IMR-90 (cell line): ENCODE measurements at regions not wholly inside any gene's neighbourhood (a gene's known extent, or its start where the extent isn't known, plus 50 kb on each side); places are given as distances from the start of the nearest gene placed in this dataset.

Experiments used
- ATAC-seq: fragments of 200-7000 bp; cut with Tn5 transposase; 2 replicates; pipeline ENCODE4 v1.9.1; 2020; ENCODE audit warnings: low read depth, mild to moderate bottlenecking, moderate library complexity
- BruUV-seq: library from RNA; stranded (reverse); fragments of 400-500 nt; replicated peaks from 2 replicates; lab custom pipeline; 2021; lab: Mats Ljungman, UMichigan
- CTCF ChIA-PET: fragments of 300-600 bp; formaldehyde crosslinking; extraction: SDS; loops from one replicate; lab custom pipeline; 2021; ENCODE audit warnings: antibody characterized with exemption; lab: Yijun Ruan, JAX
- POLR2A ChIA-PET: fragments of 300-600 bp; sonication (Branson Sonifier 250); formaldehyde crosslinking; loops from one replicate; lab custom pipeline; 2022; ENCODE audit warnings: antibody characterized with exemption; ENCODE audit not compliant: unreplicated experiment; lab: Charles Lee
- DNase-seq: peaks from one replicate; pipeline ENCODE4 v3.0.0; 2013
- H2AFZ ChIP-seq: replicated peaks from 2 replicates; pipeline ENCODE3; 2013; ENCODE audit warnings: low read length, mild to moderate bottlenecking; ENCODE audit not compliant: poor library complexity
- H2AK5ac ChIP-seq: 2 replicates; pipeline ENCODE4 v1.6.1; 2013; ENCODE audit warnings: low read depth, low read length, inconsistent platforms
- H2AK9ac ChIP-seq: replicated peaks from 2 replicates; pipeline ENCODE3; 2013; ENCODE audit warnings: mild to moderate bottlenecking, low read depth, low read length, moderate library complexity; ENCODE audit not compliant: poor library complexity
- H2BK120ac ChIP-seq: 2 replicates; pipeline ENCODE4 v1.6.1; 2013; ENCODE audit warnings: low read depth, low read length, inconsistent platforms
- H2BK15ac ChIP-seq: 3 replicates; pipeline ENCODE4 v1.6.1; 2013; ENCODE audit warnings: low read depth, low read length, inconsistent platforms
- H2BK20ac ChIP-seq: 2 replicates; pipeline ENCODE4 v1.6.1; 2013; ENCODE audit warnings: low read depth, mild to moderate bottlenecking, inconsistent platforms, low read length, moderate library complexity
- H2BK5ac ChIP-seq: 2 replicates; pipeline ENCODE4 v1.6.1; 2013; ENCODE audit warnings: mild to moderate bottlenecking, low read depth, low read length, inconsistent platforms; ENCODE audit not compliant: poor library complexity, severe bottlenecking
- H3K14ac ChIP-seq: replicated peaks from 2 replicates; pipeline ENCODE4 v1.6.1; 2013; ENCODE audit warnings: low read depth, low read length, inconsistent platforms
- H3K18ac ChIP-seq: 2 replicates; pipeline ENCODE4 v1.6.1; 2013; ENCODE audit warnings: low read depth, low read length, control low read depth
- H3K23ac ChIP-seq: 2 replicates; pipeline ENCODE4 v1.6.1; 2013; ENCODE audit warnings: low read depth, low read length, inconsistent platforms
- H3K27ac ChIP-seq: 2 replicates; pipeline ENCODE4 v1.5.1; 2013; ENCODE audit warnings: mild to moderate bottlenecking, control low read depth, low read length; ENCODE audit not compliant: insufficient read depth
- H3K27me3 ChIP-seq: 2 replicates; pipeline ENCODE4 v1.6.1; 2013; ENCODE audit warnings: low read length; ENCODE audit not compliant: control insufficient read depth, insufficient read depth
- H3K36me3 ChIP-seq: 2 replicates; pipeline ENCODE4 v1.6.1; 2013; ENCODE audit warnings: low read length, mixed read lengths; ENCODE audit not compliant: control insufficient read depth, insufficient read depth
- H3K4ac ChIP-seq: 2 replicates; pipeline ENCODE4 v1.6.1; 2013; ENCODE audit warnings: low read depth, low read length, inconsistent platforms
- H3K4me1 ChIP-seq: 2 replicates; pipeline ENCODE4 v1.6.1; 2013; ENCODE audit warnings: low read length, mixed read lengths; ENCODE audit not compliant: control insufficient read depth, insufficient read depth
- H3K4me2 ChIP-seq: 2 replicates; pipeline ENCODE4 v1.6.1; 2013; ENCODE audit warnings: low read depth, mild to moderate bottlenecking, control low read depth, low read length, moderate library complexity
- H3K4me3 ChIP-seq: 2 replicates; pipeline ENCODE4 v1.5.1; 2013; ENCODE audit warnings: low read depth, mild to moderate bottlenecking, control low read depth, low read length, moderate library complexity; ENCODE audit not compliant: insufficient read depth
- H3K56ac ChIP-seq: 2 replicates; pipeline ENCODE4 v1.6.1; 2013; ENCODE audit warnings: low read length, inconsistent platforms; ENCODE audit not compliant: insufficient read depth; ENCODE audit errors: extremely low read depth
- H3K79me1 ChIP-seq, 2 experiments: 2 replicates each; pipeline ENCODE4 v1.6.1; 2013; ENCODE audit warnings: low read length in 2 of 2, inconsistent platforms in 1 of 2, low read depth in 1 of 2
- H3K9ac ChIP-seq: 2 replicates; pipeline ENCODE4 v1.6.1; 2013; ENCODE audit warnings: low read depth, low read length, control low read depth
- H3K9me1 ChIP-seq: 2 replicates; pipeline ENCODE4 v1.6.1; 2013; ENCODE audit warnings: low read length, inconsistent platforms; ENCODE audit not compliant: insufficient read depth
- H3K9me3 ChIP-seq: 2 replicates; pipeline ENCODE4 v1.6.1; 2013; ENCODE audit warnings: low read length; ENCODE audit not compliant: control insufficient read depth, insufficient read depth
- H4K20me1 ChIP-seq: 2 replicates; pipeline ENCODE4 v1.6.1; 2013; ENCODE audit warnings: low read length, inconsistent platforms; ENCODE audit not compliant: insufficient read depth
- H4K5ac ChIP-seq: 2 replicates; pipeline ENCODE4 v1.6.1; 2013; ENCODE audit warnings: mild to moderate bottlenecking, low read depth, low read length, control low read depth
- H4K8ac ChIP-seq, 2 experiments: 2 replicates each; pipeline ENCODE4 v1.6.1; 2013; ENCODE audit warnings: low read depth in 2 of 2, low read length in 2 of 2, control low read depth in 1 of 2, inconsistent platforms in 1 of 2
- H4K91ac ChIP-seq: 2 replicates; pipeline ENCODE4 v1.6.1; 2013; ENCODE audit warnings: low read depth, low read length, inconsistent platforms; ENCODE audit not compliant: insufficient read depth
- BHLHE40 ChIP-seq: fragments of 150-350 bp; IDR thresholded peaks from 2 replicates; pipeline ENCODE4 v1.6.1; 2016; ENCODE audit warnings: mild to moderate bottlenecking, low read depth, low read length
- CEBPB ChIP-seq: IDR thresholded peaks from 2 replicates; pipeline ENCODE4 v1.6.1; 2012; ENCODE audit warnings: low read depth, low read length, improper control_type of control experiment
- CHD1 ChIP-seq: IDR thresholded peaks from 2 replicates; pipeline ENCODE4 v1.6.1; 2012; ENCODE audit warnings: low read depth, low read length, improper control_type of control experiment
- FOS ChIP-seq: fragments of 150-350 bp; IDR thresholded peaks from 2 replicates; pipeline ENCODE4 v1.6.1; 2016; ENCODE audit warnings: low read depth, low read length
- MAFK ChIP-seq: IDR thresholded peaks from 2 replicates; pipeline ENCODE4 v1.6.1; 2012; ENCODE audit warnings: low read depth, low read length, improper control_type of control experiment
- MAZ ChIP-seq: IDR thresholded peaks from 2 replicates; pipeline ENCODE4 v1.6.1; 2012; ENCODE audit warnings: low read depth, mild to moderate bottlenecking, low read length, improper control_type of control experiment, moderate library complexity, borderline replicate concordance
- MXI1 ChIP-seq: IDR thresholded peaks from 2 replicates; pipeline ENCODE4 v1.6.1; 2012; ENCODE audit warnings: low read depth, mild to moderate bottlenecking, low read length, moderate library complexity, borderline replicate concordance
- NFE2L2 ChIP-seq: fragments of 150-350 bp; IDR thresholded peaks from 2 replicates; pipeline ENCODE4 v1.6.1; 2016; ENCODE audit warnings: low read depth, mild to moderate bottlenecking, low read length
- POLR2A ChIP-seq: IDR thresholded peaks from 2 replicates; pipeline ENCODE4 v1.6.1; 2012; ENCODE audit warnings: mild to moderate bottlenecking, low read depth, low read length
- RAD21 ChIP-seq: IDR thresholded peaks from 2 replicates; pipeline ENCODE4 v1.6.1; 2012; ENCODE audit warnings: low read length, improper control_type of control experiment
- RCOR1 ChIP-seq: IDR thresholded peaks from 2 replicates; pipeline ENCODE4 v1.6.1; 2012; ENCODE audit warnings: mild to moderate bottlenecking, low read length, improper control_type of control experiment; ENCODE audit not compliant: insufficient replicate concordance
- RFX5 ChIP-seq: IDR thresholded peaks from 2 replicates; pipeline ENCODE4 v1.8.0; 2012; ENCODE audit warnings: low read depth, mild to moderate bottlenecking, low read length, moderate library complexity
- SMC3 ChIP-seq: fragments of 150-350 bp; IDR thresholded peaks from 2 replicates; pipeline ENCODE4 v1.6.1; 2016; ENCODE audit warnings: low read depth, mild to moderate bottlenecking, antibody characterized with exemption, low read length, moderate library complexity
- WGBS, 2 experiments: methylation state at CpG; one replicate each; pipeline versions ENCODE4 v1.1.5 to v1.1.7; 2013; ENCODE audit warnings: missing lambda C conversion rate in 2 of 2; ENCODE audit not compliant: insufficient read length in 1 of 2; ENCODE audit errors: extremely low coverage in 2 of 2; 5-methylcytosine and 5-hydroxymethylcytosine counted together
- dilution Hi-C: fragments of 300-500 bp; cut with HindIII; formaldehyde crosslinking; loops from one replicate; pipeline ENCODE4 v1.14.3; 2018; ENCODE audit warnings: low sequenced_read_pairs; ENCODE audit not compliant: unreplicated experiment
- in situ Hi-C: fragments of 300-500 bp; cut with MboI; formaldehyde crosslinking; loops from 3 replicates; pipeline ENCODE4 v1.14.3; 2019; ENCODE audit warnings: low sequenced_read_pairs, inconsistent platforms, mixed read lengths
- intact Hi-C: fragments of 100-400 bp; cut with micrococcal nuclease; formaldehyde crosslinking; loops from 2 replicates; pipeline ENCODE4 v1.10.0; 2022
- TF ChIP-seq, protein P1 (sequence below): conservative IDR thresholded peaks from 2 replicates; pipeline ENCODE4 v1.5.1; 2012; ENCODE audit warnings: mild to moderate bottlenecking, low read depth, low read length, improper control_type of control experiment
- TF ChIP-seq, protein P2 (sequence below): fragments of 150-350 bp; IDR thresholded peaks from 2 replicates; pipeline ENCODE4 v1.6.1; 2016; ENCODE audit warnings: low read depth, mild to moderate bottlenecking, low read length, moderate library complexity, borderline replicate concordance
- TF ChIP-seq, protein P3 (sequence below): fragments of 150-350 bp; IDR thresholded peaks from 2 replicates; pipeline ENCODE4 v1.6.1; 2017; ENCODE audit warnings: mild to moderate bottlenecking, antibody characterized with exemption, low read length, low read depth

DNA sequence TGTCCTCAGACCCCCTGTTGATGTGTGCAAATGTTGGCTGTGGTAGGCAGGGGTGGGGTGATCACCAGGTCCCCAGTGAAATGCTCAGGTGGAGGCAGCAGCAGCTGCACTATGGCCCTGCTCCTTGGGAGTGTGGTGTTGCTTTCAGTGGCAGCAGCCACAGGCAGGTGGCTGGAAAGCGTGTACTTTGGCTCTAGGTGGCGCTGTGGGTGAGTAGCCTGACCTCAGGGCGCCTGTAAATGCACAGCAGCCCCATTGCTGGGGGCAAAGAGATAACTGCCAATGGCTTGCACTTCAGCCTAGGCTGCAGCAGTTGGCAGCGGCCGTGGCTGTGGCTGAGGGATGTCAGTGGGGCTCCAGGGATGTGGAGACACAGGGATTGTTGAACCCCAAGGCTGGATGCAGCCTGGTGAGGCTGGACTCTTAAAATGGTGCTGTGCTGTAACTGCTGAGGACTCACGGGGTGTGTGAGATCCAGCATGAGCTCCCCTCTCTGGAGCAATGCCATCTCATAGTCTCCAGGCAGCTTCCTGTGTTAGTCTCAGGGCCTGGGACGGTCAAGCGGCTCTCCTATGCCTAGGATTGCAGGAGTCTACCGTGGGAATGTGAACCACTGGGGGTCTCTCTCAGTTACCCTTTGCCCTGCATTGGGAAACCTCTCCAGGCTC, 421.7 kb upstream of the HTR2C start:
- no peak overlapping the region for H4K8ac ChIP-seq
- no TSS peak for BruUV-seq
- no peaks in the 10 kb centered on the region for H3K79me1 ChIP-seq
- H3K4me1 ChIP-seq = no peaks in the 10 kb centered on the region
- no peaks in the 10 kb centered on the region for H4K20me1 ChIP-seq
- H3K4ac ChIP-seq = no peak overlapping the region
- ATAC-seq = no peak
- no peak overlapping the region for H4K91ac ChIP-seq
- TF ChIP-seq RFX5 (no peak), CHD1 (no peak), FOS (no peak), MAFK (no peak), POLR2A (no peak), NFE2L2 (no peak), MAZ (no peak), RAD21 (no peak), BHLHE40 (no peak), SMC3 (no peak), RCOR1 (no peak), MXI1 (no peak), CEBPB (no peak)
- TF ChIP-seq, protein P1, sequence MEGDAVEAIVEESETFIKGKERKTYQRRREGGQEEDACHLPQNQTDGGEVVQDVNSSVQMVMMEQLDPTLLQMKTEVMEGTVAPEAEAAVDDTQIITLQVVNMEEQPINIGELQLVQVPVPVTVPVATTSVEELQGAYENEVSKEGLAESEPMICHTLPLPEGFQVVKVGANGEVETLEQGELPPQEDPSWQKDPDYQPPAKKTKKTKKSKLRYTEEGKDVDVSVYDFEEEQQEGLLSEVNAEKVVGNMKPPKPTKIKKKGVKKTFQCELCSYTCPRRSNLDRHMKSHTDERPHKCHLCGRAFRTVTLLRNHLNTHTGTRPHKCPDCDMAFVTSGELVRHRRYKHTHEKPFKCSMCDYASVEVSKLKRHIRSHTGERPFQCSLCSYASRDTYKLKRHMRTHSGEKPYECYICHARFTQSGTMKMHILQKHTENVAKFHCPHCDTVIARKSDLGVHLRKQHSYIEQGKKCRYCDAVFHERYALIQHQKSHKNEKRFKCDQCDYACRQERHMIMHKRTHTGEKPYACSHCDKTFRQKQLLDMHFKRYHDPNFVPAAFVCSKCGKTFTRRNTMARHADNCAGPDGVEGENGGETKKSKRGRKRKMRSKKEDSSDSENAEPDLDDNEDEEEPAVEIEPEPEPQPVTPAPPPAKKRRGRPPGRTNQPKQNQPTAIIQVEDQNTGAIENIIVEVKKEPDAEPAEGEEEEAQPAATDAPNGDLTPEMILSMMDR = no peak
- TF ChIP-seq, protein P2, sequence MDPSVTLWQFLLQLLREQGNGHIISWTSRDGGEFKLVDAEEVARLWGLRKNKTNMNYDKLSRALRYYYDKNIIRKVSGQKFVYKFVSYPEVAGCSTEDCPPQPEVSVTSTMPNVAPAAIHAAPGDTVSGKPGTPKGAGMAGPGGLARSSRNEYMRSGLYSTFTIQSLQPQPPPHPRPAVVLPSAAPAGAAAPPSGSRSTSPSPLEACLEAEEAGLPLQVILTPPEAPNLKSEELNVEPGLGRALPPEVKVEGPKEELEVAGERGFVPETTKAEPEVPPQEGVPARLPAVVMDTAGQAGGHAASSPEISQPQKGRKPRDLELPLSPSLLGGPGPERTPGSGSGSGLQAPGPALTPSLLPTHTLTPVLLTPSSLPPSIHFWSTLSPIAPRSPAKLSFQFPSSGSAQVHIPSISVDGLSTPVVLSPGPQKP = no peak
- TF ChIP-seq, protein P3, sequence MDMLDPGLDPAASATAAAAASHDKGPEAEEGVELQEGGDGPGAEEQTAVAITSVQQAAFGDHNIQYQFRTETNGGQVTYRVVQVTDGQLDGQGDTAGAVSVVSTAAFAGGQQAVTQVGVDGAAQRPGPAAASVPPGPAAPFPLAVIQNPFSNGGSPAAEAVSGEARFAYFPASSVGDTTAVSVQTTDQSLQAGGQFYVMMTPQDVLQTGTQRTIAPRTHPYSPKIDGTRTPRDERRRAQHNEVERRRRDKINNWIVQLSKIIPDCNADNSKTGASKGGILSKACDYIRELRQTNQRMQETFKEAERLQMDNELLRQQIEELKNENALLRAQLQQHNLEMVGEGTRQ = no peak
- no peak overlapping the region for H2AFZ ChIP-seq
- intact Hi-C loops = no loop called here
- no peaks in the 10 kb centered on the region for H3K36me3 ChIP-seq
- no peak overlapping the region for H3K9ac ChIP-seq
- H3K9me3 ChIP-seq = no peaks in the 10 kb centered on the region; the same call in 1 of the 2 replicates
- WGBS, 2 experiments = 60% methylated on average over 2 of the region's 9 CpGs; no CpG with 5 or more reads in 1 of the 2 experiments
- H3K4me3 ChIP-seq = no peak overlapping the region
- H3K9me1 ChIP-seq = no peaks in the 10 kb centered on the region
- no peak for DNase-seq
- no peak overlapping the region for H4K5ac ChIP-seq
- H3K27ac ChIP-seq = no peak overlapping the region
- no peak overlapping the region for H3K14ac ChIP-seq
- in situ Hi-C loops = no loop called here
- no peak overlapping the region for H3K18ac ChIP-seq
- no peak overlapping the region for H2BK15ac ChIP-seq
- no peaks in the 10 kb centered on the region for H3K27me3 ChIP-seq
- no peak overlapping the region for H3K4me2 ChIP-seq
- no peak overlapping the region for H2BK5ac ChIP-seq
- no peak overlapping the region for H2AK5ac ChIP-seq
- H3K23ac ChIP-seq = no peak overlapping the region
- no peak overlapping the region for H2BK20ac ChIP-seq
- no peak overlapping the region for H3K56ac ChIP-seq
- H2BK120ac ChIP-seq = no peak overlapping the region
- no peak overlapping the region for H2AK9ac ChIP-seq
- POLR2A ChIA-PET = no interaction called here
- dilution Hi-C loops = no loop called here
- CTCF ChIA-PET = no interaction called here
